ENCODE measurements at regions not wholly inside any gene's neighbourhood (a gene's known extent, or its start where the extent isn't known, plus 50 kb on each side); places are given as distances from the start of the nearest gene placed in this dataset.

DNA sequence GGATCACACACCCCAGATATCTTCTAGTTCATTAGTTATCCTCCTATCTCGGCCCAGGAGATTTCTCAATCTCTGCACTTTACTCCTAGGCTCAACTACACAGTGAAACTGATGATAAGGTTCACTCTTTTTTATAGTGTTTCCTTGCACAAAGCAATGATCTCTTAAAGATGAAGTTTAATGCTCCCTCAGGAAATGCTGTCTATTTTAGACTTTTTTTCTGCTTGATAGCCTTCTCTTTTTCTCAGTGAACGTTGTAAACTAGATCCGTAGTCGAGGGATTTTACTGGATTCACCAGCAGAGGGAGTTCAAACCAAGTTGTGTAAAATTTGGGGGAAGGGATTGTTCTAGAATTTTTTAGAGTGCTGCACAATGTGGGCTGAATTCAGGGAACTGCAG lies 269.6 kb downstream of the GBA3 start:
- TF ChIP-seq, protein P1, sequence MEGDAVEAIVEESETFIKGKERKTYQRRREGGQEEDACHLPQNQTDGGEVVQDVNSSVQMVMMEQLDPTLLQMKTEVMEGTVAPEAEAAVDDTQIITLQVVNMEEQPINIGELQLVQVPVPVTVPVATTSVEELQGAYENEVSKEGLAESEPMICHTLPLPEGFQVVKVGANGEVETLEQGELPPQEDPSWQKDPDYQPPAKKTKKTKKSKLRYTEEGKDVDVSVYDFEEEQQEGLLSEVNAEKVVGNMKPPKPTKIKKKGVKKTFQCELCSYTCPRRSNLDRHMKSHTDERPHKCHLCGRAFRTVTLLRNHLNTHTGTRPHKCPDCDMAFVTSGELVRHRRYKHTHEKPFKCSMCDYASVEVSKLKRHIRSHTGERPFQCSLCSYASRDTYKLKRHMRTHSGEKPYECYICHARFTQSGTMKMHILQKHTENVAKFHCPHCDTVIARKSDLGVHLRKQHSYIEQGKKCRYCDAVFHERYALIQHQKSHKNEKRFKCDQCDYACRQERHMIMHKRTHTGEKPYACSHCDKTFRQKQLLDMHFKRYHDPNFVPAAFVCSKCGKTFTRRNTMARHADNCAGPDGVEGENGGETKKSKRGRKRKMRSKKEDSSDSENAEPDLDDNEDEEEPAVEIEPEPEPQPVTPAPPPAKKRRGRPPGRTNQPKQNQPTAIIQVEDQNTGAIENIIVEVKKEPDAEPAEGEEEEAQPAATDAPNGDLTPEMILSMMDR (IDR thresholded peaks at IDR 0.05; ENCODE audit: low read length), result peak; percentile 57
- no peak for TF ChIP-seq EZH2 (optimal IDR thresholded peaks at IDR 0.05; ENCODE audit: low read depth, low read length)
- no peak for TF ChIP-seq EZH2phosphoT487 (IDR thresholded peaks at IDR 0.05; ENCODE audit: low read length)
